ENCODE measurements at regions not wholly inside any gene's neighbourhood (a gene's known extent, or its start where the extent isn't known, plus 50 kb on each side); places are given as distances from the start of the nearest gene placed in this dataset.

DNA sequence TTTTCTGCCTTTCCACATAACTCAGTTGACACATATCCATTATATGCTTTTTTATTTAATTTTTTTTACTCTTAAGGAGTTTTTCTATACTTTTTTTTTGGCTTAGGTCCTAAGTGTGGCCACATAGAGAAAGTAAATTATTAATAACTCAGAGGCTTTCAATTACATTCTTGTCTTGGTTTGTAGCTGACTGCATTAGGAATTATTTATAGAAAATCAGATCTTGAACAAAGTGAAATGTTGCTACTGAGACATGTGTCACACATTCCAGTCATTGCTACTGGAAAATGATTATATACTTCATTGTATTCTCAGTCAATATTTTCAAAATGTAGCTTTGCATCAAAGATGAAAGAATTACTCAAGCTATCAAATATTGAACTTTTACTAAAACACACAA is 1277.9 kb downstream of the CDY2B start:
- H3K4me3 ChIP-seq = no peak overlapping the region
- no peak for TF ChIP-seq POLR2A (IDR thresholded peaks at IDR 0.05)
- TF ChIP-seq, protein P1, sequence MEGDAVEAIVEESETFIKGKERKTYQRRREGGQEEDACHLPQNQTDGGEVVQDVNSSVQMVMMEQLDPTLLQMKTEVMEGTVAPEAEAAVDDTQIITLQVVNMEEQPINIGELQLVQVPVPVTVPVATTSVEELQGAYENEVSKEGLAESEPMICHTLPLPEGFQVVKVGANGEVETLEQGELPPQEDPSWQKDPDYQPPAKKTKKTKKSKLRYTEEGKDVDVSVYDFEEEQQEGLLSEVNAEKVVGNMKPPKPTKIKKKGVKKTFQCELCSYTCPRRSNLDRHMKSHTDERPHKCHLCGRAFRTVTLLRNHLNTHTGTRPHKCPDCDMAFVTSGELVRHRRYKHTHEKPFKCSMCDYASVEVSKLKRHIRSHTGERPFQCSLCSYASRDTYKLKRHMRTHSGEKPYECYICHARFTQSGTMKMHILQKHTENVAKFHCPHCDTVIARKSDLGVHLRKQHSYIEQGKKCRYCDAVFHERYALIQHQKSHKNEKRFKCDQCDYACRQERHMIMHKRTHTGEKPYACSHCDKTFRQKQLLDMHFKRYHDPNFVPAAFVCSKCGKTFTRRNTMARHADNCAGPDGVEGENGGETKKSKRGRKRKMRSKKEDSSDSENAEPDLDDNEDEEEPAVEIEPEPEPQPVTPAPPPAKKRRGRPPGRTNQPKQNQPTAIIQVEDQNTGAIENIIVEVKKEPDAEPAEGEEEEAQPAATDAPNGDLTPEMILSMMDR (IDR thresholded peaks at IDR 0.05) = no peak
- H3K27ac ChIP-seq = no peak overlapping the region
- H3K4me1 ChIP-seq = no peaks in the 10 kb centered on the region
- no peaks in the 10 kb centered on the region for H3K9me3 ChIP-seq
- no peaks in the 10 kb centered on the region for H3K27me3 ChIP-seq
- no peak for DNase-seq
- H3K36me3 ChIP-seq (ENCODE audit: low read depth, missing control alignments) = no peaks in the 10 kb centered on the region
- intact Hi-C loops (cut with DNase I; ENCODE audit: low total_unique reads) = no loop called here

DNA sequence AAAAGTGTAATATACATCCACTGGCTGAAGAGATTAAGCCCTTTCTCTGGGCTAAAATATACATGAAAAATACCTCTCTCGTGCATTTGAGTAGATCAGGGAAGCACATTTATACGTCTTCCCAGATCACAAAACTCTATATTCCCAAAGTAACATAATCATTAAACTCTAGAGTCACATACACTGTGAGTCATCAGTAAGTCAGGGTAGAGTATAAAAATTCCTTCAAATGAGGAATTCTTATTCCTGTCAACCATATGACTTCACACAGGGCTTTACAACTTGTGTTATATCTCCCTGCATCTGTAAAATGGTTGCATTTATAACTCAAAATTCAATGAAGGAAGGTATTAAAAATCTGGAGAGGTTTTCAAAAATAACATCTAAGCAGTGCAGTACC is 1278.4 kb downstream of the CDY2B start:
- Histone ChIP-seq H3K9me3 (no peaks in the 10 kb centered on the region), H3K27me3 (no peaks in the 10 kb centered on the region), H3K4me3 (no peak overlapping the region), H3K4me1 (no peaks in the 10 kb centered on the region), H3K36me3 (ENCODE audit: low read depth, missing control alignments) (no peaks in the 10 kb centered on the region), H3K27ac (no peak overlapping the region)
- WGBS, 2 donors = 85 to 88% methylated on average over 2 of the region's 2 CpGs
- intact Hi-C loops (cut with DNase I; ENCODE audit: low total_unique reads) = no loop called here
- no peak for DNase-seq
- TF ChIP-seq, protein P1 (IDR thresholded peaks at IDR 0.05) = no peak
- TF ChIP-seq POLR2A (IDR thresholded peaks at IDR 0.05) = no peak

DNA sequence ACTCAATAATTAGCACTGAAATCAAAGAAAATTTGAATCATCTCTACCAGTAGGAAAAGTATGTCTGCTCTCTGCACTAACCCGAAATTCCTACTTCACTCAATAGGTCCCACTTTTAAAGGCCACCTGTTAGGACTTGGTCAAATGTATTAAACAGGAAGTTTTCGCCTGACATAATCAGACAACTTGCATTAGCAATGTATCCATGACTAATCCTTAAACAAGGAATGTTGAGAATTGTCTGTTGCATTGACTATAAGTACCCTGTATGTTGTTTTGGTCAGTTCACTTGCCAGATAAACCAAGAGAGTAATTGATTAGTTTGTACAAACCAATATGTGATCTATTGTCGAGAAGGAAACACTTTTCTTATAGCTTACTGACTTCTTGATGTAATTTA is 1308.0 kb downstream of the CDY2B start:
- TF ChIP-seq POLR2A (IDR thresholded peaks at IDR 0.05) = no peak
- TF ChIP-seq, protein P1 (IDR thresholded peaks at IDR 0.05) = no peak
- 88 to 89% methylated on average over 3 of the region's 3 CpGs for WGBS, 2 donors
- Histone ChIP-seq H3K27ac (no peak overlapping the region), H3K4me3 (no peak overlapping the region), H3K27me3 (no peaks in the 10 kb centered on the region), H3K36me3 (ENCODE audit: low read depth, missing control alignments) (no peaks in the 10 kb centered on the region), H3K4me1 (no peaks in the 10 kb centered on the region), H3K9me3 (no peaks in the 10 kb centered on the region)
- no peak for DNase-seq
- intact Hi-C loops (cut with DNase I; ENCODE audit: low total_unique reads) = no loop called here

DNA sequence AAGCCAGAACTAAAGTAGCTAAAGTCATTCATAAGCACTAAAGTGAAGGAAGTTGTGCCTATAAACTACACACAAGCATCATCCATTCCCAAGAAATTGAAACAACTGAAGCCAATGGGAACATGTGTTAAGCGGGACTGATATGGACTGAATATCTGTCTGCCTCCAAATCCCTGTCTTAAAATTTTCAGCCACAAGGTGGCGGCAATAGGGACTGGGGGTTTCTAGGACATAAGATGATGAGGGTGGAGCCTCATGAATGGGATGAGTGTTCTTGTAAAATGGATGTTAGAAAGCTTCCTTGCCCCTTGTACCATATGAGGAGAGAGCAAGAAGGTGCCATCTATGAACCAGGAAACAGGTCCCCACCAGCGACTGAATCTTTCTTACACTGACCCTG is 1317.5 kb downstream of the CDY2B start:
- Histone ChIP-seq H3K36me3 (ENCODE audit: low read depth, missing control alignments) (no peaks in the 10 kb centered on the region), H3K4me3 (no peak overlapping the region), H3K27me3 (no peaks in the 10 kb centered on the region), H3K27ac (no peak overlapping the region), H3K9me3 (no peaks in the 10 kb centered on the region), H3K4me1 (no peaks in the 10 kb centered on the region)
- DNase-seq = peak; percentile 19
- WGBS, 2 donors = 39 to 66% methylated on average over 3 of the region's 3 CpGs
- TF ChIP-seq, protein P1 (IDR thresholded peaks at IDR 0.05) = no peak
- no peak for TF ChIP-seq POLR2A (IDR thresholded peaks at IDR 0.05)
- intact Hi-C loops (cut with DNase I; ENCODE audit: low total_unique reads) = no loop called here

DNA sequence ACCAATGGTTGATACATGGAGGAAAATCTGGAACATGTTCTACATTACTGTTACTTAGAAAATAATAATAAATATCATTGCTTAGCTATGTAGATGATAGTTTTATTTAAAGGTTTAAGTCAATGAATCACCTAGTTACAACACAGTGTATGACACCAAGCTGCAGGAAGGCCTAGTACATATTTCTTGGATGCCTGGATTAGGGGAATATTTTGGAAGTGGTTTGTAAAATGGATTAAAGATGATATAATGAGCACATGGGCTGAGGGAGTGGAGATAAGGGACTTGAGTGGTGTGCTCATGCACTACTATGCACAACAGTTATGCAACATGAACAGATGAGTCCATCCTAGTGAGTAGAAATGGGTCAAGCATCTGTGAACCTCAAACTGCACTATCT is 1358.0 kb downstream of the CDY2B start:
- Histone ChIP-seq H3K27me3 (no peaks in the 10 kb centered on the region), H3K4me3 (no peak overlapping the region), H3K27ac (no peak overlapping the region), H3K36me3 (ENCODE audit: low read depth, missing control alignments) (no peaks in the 10 kb centered on the region), H3K9me3 (no peaks in the 10 kb centered on the region), H3K4me1 (no peaks in the 10 kb centered on the region)
- intact Hi-C loops (cut with DNase I; ENCODE audit: low total_unique reads) = no loop called here
- DNase-seq = no peak
- TF ChIP-seq, protein P1 (IDR thresholded peaks at IDR 0.05) = no peak
- no peak for TF ChIP-seq POLR2A (IDR thresholded peaks at IDR 0.05)

Measured in testis (tissue), 2 donors.